ENCODE measurements at regions not wholly inside any gene's neighbourhood (a gene's known extent, or its start where the extent isn't known, plus 50 kb on each side); places are given as distances from the start of the nearest gene placed in this dataset.

DNA sequence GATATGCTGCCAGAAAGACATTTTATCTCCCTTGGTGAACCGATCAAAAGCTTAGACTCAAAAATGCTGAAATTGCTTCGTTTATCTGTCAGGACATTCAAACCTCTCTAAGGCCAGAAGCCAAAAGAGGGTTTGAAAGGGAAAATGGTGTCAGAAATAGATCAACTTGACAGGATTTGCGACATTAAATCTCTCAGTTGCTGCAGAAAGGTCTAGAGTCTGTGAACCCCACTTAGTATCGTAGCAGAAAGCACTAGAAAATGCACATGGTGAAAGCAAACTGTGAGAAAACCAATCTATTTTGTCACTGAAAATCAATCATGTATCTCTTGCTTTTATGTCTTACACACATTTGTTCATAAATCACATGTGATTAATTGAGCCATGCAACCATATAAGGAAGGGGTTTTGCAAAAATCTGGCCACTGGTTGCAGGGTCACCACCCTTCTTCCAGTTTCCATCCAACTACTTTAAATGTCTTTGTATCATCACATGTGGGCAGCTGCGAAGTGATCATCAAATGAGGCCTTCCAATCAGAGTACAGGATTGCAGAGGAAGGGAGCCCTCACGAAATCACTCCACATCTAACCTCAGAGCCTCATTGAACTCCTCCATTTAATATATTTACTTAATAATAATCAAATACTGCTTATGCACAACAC, 347.2 kb upstream of the ANXA10 start:
- TF ChIP-seq, protein P1, sequence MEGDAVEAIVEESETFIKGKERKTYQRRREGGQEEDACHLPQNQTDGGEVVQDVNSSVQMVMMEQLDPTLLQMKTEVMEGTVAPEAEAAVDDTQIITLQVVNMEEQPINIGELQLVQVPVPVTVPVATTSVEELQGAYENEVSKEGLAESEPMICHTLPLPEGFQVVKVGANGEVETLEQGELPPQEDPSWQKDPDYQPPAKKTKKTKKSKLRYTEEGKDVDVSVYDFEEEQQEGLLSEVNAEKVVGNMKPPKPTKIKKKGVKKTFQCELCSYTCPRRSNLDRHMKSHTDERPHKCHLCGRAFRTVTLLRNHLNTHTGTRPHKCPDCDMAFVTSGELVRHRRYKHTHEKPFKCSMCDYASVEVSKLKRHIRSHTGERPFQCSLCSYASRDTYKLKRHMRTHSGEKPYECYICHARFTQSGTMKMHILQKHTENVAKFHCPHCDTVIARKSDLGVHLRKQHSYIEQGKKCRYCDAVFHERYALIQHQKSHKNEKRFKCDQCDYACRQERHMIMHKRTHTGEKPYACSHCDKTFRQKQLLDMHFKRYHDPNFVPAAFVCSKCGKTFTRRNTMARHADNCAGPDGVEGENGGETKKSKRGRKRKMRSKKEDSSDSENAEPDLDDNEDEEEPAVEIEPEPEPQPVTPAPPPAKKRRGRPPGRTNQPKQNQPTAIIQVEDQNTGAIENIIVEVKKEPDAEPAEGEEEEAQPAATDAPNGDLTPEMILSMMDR (IDR thresholded peaks at IDR 0.05) = no peak
- TF ChIP-seq POLR2A (IDR thresholded peaks at IDR 0.05) = no peak

All from heart left ventricle (tissue), 13 donors.